GM19463 (cell line): ENCODE measurements at regions not wholly inside any gene's neighbourhood (a gene's known extent, or its start where the extent isn't known, plus 50 kb on each side); places are given as distances from the start of the nearest gene placed in this dataset.

Source experiments
- ATAC-seq: cut with Tn5 transposase; IDR thresholded peaks from one replicate; pipeline ENCODE4 v1.9.1; 2021; ENCODE audit warnings: mild to moderate bottlenecking, moderate library complexity; ENCODE audit not compliant: unreplicated experiment

GRCh38 chr2:186433040-186433439 is 53.0 kb upstream of the ZC3H15 start:
- ATAC-seq: no peak

GRCh38 chr2:186433777-186434432 is 52.2 kb upstream of the ZC3H15 start:
- no peak for ATAC-seq
